ENCODE measurements at regions not wholly inside any gene's neighbourhood (a gene's known extent, or its start where the extent isn't known, plus 50 kb on each side); places are given as distances from the start of the nearest gene placed in this dataset.

DNA sequence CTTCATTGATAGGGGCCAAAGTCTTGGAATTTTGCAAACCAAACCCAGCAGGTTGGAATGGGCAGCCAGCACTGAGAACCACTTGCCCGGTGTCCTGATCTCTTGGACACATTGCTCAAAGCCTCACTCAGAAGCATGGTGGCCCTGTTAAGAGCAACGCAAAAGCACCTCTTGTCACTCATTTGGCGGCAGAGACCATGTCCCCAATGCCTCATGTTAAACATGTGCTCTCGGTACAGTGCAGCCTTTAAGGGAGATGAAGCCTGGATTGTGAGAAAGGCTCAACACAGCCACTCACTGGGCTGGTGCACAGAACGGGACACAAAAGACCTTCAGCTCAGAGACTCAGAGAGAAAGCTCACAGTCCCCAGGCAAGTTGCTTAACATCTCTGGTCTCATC, 298.4 kb upstream of the PRDM1 start:
- no peak for DNase-seq

DNA sequence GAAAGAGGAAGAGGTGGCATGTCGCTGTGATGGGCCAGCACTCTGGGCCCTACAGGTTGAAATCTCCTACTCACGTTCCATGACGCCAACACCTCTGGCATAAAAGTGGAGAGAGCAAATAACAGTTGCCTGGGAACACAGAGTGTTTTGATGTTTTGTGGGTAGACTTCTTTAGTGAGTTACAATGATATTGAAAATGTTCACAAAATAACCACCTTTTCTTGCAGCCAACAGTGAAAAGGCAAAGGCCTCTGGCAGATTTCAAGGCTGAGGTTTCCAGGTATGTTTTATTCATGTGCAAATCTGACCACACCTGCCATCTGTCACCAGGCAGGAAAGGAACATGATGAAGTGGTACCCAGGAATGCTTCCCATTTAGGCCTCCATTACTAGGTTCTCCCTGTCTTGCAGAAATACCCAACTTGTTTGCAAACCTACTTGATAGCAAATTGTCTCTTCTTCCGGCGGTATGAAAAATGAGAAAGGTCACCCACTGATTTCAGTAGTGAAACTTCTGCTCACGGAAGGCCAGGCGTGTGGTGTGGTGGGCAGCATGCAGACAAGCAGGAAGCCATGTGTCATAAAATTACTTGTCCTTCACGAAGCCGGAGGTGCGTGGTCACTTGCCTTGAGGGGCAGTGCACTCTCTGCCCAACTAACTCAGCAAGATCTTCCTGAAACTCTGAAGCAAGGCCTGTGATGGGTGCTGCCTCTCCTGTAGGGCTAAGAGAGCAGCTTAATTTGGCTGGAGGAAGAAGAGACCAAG, 299.1 kb upstream of the PRDM1 start:
- no peak for DNase-seq

DNA sequence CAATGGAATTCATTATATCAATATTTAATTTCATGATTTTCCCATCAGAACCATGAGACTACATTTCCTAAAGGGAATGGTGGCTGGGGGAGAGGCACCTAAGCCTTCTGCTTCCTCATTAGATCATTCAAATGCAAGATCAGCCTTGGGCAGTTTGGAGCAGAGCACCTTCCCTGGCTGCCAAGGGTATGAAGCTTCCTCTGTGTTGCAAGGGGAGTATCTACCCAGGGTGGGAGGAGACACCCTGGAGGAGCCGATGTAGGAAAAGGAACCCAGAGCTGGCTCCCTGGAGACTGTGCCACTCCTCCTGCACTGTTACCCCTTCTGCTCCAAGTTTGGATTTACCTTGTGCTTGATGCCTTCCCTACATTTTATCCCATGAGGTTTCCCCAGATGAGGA, 299.7 kb upstream of the PRDM1 start:
- DNase-seq, result no peak

DNA sequence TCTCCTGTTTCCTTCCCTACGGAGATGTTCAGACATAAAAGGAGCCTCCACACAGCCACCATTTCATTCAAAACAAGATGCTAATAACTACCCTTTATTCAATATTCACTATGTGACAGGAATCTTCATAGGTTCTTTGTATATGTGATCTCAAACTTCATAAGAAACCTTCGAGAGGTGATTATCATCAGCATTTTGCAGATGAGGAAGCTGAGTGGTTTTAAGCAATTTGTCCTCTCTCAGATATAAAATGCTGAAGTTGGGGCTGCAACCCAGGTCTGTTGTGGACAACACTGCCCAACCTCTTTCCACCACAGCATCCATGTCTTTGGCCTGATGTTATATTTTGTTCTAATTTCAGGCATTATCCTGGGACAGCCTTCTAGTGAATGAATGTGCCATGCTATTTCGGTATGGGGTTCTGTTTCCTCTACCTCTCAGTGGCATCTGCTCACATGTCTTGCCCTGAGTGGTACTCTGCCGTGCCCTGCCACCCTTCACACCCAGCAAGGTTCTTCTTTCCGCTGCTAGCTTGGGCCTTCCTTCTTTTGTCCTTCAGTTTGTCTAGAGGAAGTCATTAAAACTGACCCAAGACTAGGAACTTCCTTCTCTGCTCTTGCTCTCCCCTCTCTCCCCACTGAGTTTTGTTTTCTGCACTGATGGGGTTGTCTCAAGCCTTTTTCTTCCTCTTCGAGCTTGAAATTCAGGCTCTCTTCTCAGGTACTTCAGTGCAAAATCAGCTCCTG, 300.9 kb upstream of the PRDM1 start:
- DNase-seq, result no peak

DNA sequence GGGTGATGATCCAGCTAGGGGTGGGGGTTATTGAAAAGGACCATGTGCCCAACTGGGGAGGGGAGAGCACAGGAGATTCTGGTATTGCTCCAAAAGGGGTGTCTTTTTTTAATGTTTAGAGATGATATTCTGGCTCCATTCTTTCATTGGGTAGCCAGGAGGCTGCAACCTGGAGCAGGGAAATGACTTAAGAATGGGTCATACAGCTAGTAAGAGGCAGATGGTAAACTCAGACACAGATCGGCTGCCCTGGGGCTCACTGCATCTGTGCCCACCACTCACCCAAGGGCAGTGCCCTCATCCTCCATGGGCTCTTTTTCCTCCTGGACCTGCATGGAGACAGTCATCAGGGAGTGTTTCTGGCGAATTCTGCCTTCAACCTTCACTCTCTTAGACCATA, 302.0 kb upstream of the PRDM1 start:
- DNase-seq, result no peak

DNA sequence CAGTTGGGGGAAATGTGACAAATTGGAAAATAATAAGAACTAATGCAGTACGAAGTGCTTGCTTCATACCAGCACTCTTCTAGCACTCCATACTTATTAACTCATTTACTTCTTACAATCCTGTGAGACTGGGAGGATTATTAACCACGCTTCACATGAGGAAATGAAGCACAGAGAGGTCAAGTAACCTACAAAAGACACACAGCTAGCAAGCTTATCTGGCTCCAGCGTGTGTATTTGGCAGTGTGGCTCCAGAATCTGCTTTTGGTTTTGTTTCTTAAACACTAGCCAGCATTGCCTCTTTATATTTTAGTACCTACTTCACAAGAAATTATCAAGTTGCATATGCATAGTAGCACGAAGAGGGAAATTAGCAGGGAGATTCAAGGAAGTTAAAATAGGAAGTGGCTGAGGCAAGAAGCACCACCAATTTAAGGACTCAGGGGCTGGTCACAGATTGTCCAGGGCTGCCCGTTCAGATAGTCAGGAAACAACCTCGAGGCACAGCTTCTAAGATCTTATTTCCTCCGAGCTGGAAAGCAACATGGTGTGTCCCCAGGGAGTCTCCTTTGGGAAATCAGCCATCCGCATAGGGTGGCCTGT, 302.7 kb upstream of the PRDM1 start:
- DNase-seq, result no peak

DNA sequence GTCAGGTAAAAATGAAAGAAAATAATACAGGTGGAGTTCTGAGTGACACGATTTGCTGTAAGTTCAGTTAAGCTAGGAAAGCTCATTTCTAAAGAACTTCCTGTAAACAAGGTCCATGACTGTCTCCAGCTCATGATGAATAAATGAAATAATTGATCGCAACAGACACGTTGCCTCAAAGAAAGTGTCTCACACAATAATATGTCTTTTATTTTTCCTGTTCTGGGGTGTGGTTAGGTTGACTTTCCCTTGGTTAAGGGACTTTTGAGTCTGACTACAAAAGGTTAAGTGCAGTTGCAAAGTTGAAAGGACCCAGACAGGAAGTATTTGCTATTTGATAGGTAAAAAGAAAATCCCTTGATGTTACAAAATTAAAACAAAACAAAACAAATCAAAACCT, 304.2 kb upstream of the PRDM1 start:
- no peak for DNase-seq

DNA sequence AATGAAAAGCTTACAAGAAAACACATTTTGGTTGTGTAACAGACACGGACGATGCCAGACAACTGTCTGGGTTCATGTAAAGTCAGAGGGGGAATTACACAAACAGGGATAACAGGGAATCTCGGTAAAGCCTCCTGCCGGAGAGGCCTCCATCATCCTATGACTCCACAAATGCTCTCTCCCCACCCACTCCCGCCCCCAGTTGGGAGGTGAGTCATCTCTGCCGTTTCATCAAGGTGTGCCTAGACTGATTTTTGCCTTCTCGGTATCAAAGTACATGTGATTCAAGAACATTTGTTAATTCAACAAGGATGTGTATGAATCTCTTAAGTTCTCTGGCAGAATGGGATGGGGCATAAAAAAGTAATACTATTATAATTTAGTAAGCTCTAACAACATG, 304.9 kb upstream of the PRDM1 start:
- DNase-seq, result peak; percentile 60 to 80

DNA sequence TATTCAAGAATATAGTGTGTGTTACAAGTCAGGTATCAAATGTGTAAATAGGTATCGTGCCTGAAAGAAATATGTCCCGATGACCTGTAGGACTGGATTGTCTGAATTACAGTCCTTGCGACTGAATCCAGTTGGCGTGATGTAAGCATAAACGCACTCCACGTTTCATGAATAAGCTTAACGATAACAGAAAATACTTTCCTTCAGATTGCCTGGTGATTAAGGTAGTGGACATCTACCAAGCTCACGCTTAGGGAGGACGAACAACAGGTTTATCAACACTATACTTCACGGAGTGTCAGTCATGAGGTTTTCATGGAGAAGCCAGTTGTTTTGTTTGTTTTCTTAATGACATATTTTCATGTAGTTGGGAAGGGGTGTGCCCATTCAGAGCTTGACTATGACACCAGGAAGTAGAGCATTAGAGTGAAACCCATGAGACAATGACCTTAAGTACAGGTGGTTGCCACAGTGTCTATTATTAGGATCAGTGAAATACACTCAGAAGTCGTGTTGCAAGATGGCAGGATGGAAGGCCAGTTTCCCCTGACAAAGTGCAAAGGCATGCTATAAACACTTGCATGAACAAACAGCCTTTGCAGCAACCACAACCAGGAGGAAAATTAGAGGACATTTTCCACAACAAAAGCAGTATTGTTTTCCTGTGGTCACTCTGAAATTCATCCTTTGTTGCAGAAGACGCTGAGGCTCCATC, 305.8 kb upstream of the PRDM1 start:
- no peak for DNase-seq

DNA sequence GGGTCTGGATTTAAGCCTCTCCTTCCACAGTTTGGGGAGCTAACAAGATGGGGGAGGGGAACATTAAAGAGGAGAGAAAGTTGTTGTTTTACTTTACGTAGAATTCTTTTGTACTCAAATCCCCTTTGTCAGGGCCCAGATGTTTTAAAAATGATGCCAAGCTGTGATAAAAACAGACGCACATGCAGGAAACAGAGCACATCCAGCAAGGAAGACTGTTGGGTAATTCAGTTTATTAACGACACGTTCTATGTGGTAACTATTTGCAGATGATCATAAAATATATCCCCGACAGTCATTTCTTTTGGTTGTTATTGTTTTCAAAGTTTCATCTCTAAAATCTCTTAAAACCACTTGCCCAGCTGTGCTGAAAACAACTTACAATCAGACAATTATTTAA, 307.0 kb upstream of the PRDM1 start:
- no peak for DNase-seq

DNA sequence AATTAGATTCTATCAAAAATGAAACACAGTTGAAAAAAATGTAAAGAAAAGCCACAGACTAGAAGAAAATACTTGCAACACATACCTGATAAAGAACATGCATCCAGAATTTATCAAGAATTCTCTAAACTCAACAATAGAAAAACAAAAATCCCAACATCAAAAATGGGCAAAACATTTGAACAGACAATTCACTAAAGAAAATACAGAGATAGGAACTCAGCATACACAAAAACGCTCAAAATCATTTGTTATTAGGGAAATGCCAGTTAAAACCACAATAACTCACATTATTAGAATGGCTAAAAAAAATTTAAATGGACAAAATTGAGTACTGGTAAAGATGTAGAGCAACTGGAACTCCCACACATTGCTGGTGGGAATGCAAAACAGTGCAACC, 311.0 kb upstream of the PRDM1 start:
- DNase-seq, result no peak

DNA sequence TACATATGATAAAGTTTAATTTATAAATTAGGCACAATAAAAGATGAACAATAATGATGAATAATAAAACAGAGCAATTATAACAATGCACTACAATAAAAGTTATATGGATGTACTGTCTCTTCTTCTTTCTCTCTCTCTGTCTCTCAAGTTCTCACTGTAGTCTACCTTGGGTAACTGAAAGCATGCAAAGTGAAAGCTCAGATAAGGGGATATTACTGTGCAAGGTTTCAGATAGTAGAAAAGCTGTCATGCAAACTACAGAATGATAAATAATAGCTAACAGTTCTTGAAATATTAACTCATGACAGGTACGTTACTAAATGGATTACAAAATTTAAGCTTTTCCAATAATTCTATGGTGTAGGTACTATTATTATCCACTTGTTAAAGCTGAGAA, 311.9 kb upstream of the PRDM1 start:
- no peak for DNase-seq

DNA sequence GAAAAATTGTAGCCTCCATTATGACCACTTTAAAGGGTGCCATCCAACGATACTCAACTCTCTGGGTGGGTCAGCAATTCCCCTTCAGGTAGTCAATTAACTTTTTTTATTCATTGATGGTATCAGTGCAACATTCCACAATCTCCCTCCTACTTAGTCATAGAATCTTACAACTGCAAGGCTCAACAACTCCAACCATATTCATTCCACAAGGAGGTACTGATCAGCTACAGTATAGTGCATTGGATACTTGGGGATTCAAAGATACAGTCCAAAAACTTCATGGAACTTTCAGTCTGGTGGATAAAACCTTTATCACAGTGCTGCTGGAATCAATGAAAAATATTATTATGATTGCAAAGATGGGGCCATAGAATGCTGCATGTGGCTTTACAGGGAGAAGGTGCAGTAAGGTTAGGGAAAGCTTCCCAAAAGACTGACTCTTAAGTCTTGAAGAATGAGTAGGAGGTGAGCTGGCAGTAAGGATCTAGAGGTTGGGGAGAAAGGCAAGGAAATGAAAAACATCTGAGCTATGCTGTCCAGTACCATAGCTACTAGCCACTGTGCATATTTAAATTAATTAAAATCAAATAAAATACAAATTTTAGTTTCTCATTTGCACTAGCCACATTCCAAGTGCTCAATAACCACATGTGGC, 314.7 kb upstream of the PRDM1 start:
- no peak for DNase-seq

DNA sequence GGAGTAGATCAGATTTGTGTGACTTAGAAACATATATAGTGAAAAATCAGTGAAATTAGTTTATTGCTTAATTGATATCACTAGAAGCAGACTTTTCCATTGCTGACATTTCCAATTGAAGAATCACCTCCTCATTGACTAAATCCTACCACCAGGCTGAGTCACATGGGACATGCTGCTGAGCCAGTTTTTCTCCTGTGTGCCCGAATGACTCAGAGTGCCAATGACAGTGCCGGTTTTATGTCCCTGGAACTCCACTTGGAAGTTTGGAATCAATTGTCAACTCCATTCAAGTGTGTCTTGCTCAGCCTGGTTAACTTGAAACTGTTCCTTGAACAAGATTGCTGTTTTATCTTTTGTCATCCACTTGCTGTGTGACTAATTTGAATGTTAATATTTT, 316.1 kb upstream of the PRDM1 start:
- DNase-seq, result no peak

DNA sequence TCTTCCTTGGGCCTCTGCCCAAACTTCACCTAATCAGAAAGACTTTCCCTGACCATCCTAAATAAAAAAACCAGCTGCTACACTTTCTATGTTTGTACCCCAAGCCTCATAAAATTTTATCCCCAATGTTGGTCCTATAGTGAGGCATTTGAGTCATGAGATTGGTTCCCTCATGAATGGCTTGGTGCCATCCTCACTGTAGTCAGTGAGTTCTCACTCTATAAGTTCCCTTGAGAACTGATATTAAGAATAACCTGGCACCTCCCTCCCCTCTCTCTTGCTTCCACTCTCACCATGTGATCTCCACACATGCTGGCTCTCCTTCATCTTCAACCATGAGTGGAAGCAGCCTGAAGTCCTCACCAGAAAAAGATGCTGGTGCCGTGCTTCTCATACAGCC, 316.9 kb upstream of the PRDM1 start:
- DNase-seq, result no peak

DNA sequence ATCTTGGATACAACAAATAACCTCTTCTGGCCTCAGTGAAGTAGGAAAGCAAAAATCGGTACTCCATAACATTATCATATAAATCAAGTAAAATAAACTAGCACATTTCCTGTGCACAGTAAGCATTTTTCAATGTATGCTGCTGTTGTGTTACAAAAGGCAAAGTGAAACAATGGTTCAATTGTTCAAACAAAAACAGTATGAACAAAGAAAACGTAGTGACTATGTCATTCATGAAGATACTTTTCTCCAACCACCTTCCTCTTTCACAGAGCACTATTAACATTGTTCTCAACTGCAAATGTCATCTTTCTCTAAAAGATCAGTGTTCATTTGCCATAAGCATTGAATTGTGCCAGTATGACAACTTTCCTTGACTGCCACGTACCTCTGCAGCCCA, 318.6 kb upstream of the PRDM1 start:
- DNase-seq, result no peak

DNA sequence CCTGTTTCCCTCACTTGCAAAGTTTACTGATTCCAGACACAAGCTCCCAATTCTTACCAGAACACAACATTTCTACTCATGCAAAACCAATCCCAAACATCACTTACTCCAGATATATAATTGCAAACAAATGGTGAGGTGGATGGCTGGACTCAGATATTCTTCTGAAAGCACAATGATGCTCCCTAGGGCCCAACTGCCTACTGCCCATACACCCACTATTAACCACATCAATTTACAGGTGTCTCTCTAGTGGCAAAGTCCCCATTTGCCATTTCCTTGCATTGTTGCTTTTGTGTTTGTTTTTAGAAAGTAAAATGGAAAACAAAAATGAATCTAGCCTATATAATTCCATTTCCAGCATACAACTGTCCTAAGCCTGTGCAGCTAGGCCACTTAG, 320.9 kb upstream of the PRDM1 start:
- DNase-seq, result no peak

DNA sequence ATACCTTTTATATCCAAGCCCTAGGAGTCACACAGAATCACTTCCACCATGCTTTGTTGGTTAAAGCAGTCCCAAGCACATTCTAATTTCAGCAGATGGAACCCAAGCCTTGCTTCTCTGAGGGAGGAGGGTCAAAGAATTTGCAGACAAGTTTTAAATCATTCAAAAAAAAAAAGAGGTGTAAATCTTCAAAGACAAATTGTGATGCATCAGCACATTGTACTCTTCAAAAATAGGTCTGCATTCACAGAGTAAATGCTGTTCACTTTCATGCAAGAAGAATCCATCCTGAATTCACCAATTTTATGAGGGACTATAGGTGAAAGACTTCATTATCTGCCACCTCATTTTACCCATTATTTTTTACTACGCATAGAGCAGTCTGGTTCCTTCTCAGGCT, 321.8 kb upstream of the PRDM1 start:
- no peak for DNase-seq

DNA sequence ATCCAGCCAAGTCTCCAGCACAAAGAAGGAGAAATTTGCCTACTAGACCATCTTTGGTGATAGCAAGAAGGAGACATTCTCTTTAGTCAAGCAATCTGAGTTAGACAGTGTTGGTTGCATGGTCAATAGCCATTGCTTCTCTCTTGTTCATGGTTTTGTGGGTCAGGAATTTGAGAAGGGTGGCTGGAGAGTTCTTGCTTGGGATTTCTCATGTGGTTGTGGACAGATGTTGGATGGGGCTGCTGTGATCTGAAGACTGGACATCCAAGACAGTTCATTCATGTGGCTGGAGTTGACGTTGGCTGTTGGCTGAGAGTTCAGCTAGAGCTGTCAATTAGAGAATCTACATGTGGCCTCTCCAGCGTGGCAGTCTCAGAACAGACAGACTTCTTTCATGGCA, 322.3 kb upstream of the PRDM1 start:
- no peak for DNase-seq

DNA sequence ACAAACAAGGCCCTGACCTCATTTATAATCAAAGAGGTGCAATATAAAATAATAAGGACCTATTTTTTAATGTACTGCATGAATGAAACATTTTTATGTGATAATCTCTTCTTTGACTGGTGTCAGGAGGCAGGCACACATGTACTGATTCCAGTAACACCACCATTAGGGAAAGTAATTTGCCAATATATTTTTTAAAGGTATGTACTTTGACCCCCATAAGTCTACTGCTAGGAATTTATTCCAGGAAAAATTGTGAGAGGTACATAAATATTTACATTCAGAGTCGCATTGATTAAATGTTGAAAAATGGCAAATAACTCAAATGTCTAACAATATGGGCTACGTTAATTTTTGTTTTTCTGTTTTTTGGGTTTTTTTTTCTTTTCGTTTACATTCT, 325.4 kb upstream of the PRDM1 start:
- no peak for DNase-seq

DNA sequence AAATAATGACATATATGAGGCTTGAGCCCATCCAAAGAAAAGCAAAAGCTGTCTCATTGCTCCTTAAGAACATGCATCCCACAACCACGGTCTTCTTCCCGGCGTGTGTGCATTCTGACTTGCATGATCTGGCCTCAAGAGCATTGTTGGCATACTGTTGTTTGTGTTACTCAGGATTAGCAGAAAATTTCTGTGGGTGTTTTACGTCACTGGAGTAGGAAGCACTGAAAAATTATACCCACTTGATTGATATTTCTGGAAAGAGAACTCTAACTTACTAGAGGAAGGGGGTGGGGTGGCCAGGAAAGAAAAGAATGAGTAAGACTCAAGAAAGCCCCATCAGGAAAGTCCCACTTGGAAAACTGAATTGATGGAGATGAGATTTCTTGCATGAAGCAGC, 326.2 kb upstream of the PRDM1 start:
- no peak for DNase-seq

DNA sequence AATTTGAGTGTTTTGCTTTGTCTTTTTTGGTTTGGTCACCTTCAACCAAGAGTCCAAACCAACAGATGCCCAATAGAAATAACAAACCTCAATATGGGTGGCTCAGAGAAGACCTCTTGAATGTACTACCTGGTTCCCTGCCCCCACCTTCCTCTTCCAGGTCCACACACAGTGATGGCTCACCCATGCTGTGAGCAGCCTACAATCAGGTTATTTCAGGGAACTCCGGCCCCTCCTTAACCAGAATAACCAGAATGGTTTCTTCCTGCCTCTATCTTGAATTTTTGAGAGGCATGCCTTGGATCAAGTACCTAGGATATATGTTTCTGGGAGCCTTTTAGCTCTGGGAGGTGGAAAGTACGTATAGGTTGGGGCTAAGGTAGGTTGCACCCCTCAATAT, 327.1 kb upstream of the PRDM1 start:
- no peak for DNase-seq

DNA sequence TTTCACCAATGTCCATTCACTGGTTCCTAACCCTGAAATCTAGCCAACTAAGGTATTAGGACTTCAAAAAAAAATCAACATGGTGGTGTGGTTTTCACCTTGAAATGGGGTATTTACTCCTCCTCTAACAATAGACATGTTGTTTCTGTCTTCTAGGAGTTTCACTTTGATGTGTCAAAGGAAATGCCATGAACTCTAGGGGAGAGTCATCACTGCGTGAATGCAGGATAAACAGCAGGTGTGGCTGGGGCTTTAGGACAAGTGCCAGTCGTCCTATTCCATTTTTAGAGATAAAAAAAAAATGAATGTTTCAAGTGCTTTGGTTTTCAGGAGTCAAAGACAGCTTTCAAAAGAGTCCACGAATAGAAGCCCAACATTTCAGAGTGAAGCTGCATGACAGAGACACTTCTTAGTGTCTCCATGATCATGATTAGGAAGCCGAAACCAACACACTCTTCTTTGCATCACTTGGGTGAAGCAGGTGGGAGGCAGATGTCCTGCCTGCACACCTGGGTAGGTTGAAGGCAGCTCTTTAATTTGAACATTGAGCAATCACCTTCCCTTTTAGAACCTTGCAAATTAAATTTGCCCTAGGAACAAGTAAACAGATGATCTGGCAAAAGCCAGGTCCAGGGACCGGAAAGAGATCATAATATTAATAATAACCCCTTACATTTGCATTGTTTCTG, 328.5 kb upstream of the PRDM1 start:
- no peak for DNase-seq
